Body of pancreas (tissue), 4 donors: ENCODE measurements at regions not wholly inside any gene's neighbourhood (a gene's known extent, or its start where the extent isn't known, plus 50 kb on each side); places are given as distances from the start of the nearest gene placed in this dataset.

Experiments used
- POLR2A ChIP-seq, 3 donors: fragments of 450-650 bp; IDR thresholded peaks; one replicate each; pipeline ENCODE4 v1.6.1; 2016; ENCODE audit warnings: antibody characterized with exemption in 3 of 3, mild to moderate bottlenecking in 2 of 3
- TF ChIP-seq, protein P1 (sequence below), 7 experiments: fragments of 450-650 bp in 4 of 7; fragments of 200-600 bp in 3 of 7; sonication (generic) in 3 of 7; IDR thresholded peaks; one replicate each; pipeline ENCODE4 v1.5.1; 2016 to 2019; ENCODE audit warnings: antibody characterized with exemption in 7 of 7

DNA sequence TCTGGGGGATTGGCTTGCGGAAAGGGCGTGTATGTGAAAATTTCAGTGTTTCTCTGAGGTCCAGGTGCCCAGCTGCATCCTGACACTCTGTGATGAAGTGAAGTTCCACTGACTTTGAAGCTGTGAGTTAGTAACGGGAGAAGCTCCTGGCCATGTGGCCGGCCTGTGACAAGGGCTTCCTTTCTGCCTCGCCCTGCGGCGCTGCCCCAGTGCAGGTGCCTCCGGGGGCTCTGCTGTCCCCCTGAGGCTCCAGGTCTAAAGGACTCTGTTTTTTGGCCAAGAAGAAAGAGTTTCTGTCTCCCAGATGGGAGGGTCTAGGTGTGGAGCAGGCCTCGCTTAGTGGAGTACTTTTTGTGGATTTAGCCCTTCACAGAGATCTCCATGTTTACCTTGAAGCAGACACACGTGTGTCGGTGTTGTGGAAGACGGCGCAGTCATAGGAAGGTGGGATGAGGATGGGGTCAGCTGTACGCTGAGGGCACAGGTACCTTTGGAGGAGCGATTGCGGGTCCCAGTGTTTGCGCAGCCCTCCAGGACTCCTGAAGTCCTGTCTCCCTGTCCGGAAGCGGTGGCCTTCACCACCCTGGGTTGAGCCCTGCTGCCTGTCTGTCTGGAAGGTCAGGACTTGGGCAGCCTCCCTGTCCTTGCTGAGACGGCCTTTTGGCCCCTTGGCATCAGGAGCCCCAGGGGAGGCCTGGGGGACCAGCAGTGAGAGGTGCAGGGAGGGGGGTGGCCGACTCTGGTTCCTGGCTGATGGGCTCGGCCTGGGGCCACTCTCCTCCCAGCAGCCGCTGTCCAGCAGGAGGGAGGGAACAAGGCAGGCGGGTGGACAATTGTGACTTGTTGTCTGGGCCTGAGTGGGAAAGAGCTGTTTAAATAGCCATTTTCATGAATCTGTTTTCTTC is 1249.3 kb downstream of the BRD1 start:
- TF ChIP-seq, protein P1, sequence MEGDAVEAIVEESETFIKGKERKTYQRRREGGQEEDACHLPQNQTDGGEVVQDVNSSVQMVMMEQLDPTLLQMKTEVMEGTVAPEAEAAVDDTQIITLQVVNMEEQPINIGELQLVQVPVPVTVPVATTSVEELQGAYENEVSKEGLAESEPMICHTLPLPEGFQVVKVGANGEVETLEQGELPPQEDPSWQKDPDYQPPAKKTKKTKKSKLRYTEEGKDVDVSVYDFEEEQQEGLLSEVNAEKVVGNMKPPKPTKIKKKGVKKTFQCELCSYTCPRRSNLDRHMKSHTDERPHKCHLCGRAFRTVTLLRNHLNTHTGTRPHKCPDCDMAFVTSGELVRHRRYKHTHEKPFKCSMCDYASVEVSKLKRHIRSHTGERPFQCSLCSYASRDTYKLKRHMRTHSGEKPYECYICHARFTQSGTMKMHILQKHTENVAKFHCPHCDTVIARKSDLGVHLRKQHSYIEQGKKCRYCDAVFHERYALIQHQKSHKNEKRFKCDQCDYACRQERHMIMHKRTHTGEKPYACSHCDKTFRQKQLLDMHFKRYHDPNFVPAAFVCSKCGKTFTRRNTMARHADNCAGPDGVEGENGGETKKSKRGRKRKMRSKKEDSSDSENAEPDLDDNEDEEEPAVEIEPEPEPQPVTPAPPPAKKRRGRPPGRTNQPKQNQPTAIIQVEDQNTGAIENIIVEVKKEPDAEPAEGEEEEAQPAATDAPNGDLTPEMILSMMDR (IDR thresholded peaks at IDR 0.05) = no peak
- TF ChIP-seq POLR2A (IDR thresholded peaks at IDR 0.05) = no peak
